GM03348 (cell line): ENCODE measurements at regions not wholly inside any gene's neighbourhood (a gene's known extent, or its start where the extent isn't known, plus 50 kb on each side); places are given as distances from the start of the nearest gene placed in this dataset.

Experiments used
- DNase-seq: peaks from one replicate; pipeline ENCODE4 v3.0.0; 2012; ENCODE audit warnings: low spot score

- DNase-seq = no peak
Measured at GRCh38 chr2:207449642-207450165, 80.1 kb upstream of the CREB1 start.

GRCh38 chr2:207450186-207450585 is 79.6 kb upstream of the CREB1 start:
- no peak for DNase-seq

- no peak for DNase-seq
Measured at GRCh38 chr2:207458582-207458981, 71.2 kb upstream of the CREB1 start.

DNA sequence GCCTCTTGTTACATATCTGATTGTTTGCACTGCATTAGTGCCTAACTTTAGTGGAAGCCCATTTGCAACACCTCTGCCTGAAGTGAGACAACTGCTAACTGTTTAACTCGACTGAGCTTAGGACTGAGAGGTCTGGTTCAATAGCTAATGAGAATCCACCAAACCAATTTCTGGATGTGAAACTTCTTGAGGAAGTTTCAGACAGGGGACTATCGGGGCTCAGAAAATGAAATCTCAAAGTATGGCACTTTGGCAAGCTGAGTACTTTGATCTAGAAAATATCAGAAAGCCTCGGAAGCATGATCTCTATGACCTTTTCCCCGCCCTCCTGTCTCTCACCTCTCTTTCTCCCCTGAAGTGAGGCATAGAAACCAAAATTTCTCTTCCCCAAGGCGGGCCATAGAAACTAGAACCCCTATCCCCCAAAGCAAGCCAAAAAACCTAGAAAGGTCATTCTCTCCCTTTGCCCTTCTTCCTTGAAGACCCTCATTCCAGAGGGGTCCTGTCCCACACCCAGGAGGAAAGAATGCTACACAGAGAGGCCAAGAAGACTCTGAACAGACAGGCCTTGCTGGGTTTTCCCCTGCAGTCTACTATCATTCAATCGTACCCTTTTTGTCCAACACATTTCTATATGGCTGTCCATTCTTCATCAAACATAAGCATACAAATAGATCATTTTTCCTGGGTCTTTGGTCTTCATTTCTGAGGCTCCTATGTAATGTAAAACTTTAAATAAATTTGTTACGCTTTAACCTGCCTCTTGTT is 69.6 kb upstream of the CREB1 start:
- no peak for DNase-seq

DNA sequence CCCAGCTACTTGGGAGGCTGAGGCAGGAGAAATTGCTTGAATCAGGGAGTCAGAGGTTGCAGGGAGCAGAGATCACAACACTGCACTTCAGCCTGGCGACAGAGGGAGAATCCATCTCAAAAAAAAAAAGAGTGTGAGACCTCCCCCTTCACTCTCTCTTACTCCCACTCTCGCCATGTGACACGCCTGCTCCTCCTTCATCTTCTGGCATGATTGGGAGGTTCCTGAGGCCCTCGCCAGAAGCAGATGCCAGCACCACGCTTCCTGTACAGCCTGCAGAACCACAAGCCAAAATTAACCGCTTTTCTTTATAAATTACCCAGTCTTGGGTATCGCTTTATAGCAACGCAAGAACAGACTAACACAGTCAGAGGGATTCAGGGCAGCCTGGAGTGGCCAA is 66.3 kb upstream of the CREB1 start:
- no peak for DNase-seq

DNA sequence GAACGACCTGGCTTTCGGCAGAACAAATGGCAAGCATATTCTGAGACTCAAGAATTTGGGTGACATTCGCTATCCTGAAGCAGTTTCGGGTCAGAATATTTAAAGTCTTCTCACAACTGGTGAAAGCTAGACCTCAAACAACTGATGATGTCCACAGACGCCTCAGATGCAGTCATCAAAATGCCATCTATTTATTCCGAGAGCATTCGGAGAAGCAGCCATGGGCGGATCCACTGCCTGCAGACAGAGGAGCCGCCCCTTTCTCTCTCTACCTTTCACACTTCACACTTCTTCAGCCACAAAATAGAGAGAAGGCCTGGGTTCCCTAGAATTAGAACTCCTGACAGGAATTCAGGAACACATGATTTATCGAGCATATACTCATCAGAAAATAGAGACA is 65.8 kb upstream of the CREB1 start:
- DNase-seq = no peak

DNA sequence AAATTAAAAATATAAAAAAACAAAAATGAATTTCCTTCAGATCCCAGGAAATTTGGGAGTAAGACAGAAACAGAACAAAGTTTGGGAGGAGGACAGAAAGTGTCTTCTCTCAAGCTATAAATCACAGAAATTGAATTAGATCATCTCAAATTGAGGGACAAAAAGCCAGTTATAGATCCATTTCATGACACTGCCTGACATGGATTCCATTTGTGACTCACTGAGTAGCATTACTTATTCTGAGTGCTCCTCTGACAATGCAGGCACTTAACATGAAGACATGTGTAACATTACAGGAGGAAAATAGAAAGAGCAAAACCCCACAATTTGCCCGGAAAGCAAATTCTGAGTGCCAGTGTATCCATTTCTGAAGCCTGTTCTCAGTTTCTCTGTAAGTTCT is 63.9 kb upstream of the CREB1 start:
- DNase-seq = peak; percentile 28

- peak; percentile 80 for DNase-seq
Measured at GRCh38 chr2:207467716-207468347, 61.9 kb upstream of the CREB1 start.

DNA sequence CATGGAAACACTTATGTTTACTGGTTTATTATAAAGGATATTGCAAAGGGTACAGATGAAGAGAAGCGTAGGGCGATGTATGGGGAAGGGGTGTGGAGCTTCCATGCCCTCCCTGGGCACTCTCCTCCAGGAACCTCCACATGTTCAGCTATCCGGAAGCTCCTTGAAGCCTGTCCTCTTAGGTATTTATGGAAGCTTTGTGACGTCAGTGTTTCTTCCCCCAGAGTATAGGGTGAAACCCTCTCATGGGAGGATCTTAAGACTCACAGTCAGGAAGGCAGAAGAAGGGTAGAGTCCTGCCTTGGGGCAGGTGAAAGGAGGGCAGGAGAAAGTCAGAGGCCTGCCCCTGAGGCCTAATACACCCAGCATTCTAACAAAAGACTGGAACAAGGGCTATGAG is 61.3 kb upstream of the CREB1 start:
- DNase-seq = no peak

GRCh38 chr2:207469451-207469850 is 60.3 kb upstream of the CREB1 start:
- no peak for DNase-seq

- DNase-seq = no peak
Measured at GRCh38 chr2:207469943-207470729, 59.6 kb upstream of the CREB1 start.

DNA sequence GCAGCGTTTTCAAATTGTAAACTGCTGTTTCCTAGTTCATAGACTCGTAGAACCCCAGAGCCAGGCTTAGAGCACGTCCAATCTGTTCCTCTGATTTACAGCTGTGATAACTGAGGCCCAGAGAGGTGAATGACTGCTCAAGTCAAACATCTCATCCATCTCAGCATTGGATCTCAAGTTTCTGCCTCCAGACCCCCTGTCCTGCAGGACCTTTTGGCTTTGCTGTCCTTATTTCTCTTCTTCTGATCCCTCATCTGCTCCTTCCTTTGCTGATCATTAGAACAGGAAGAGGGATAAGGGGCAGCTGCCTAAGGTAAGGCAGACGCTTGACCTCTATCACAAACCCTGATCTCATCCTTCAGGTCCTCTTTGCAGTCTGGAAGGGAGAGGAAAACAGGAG is 58.5 kb upstream of the CREB1 start:
- DNase-seq = no peak

DNA sequence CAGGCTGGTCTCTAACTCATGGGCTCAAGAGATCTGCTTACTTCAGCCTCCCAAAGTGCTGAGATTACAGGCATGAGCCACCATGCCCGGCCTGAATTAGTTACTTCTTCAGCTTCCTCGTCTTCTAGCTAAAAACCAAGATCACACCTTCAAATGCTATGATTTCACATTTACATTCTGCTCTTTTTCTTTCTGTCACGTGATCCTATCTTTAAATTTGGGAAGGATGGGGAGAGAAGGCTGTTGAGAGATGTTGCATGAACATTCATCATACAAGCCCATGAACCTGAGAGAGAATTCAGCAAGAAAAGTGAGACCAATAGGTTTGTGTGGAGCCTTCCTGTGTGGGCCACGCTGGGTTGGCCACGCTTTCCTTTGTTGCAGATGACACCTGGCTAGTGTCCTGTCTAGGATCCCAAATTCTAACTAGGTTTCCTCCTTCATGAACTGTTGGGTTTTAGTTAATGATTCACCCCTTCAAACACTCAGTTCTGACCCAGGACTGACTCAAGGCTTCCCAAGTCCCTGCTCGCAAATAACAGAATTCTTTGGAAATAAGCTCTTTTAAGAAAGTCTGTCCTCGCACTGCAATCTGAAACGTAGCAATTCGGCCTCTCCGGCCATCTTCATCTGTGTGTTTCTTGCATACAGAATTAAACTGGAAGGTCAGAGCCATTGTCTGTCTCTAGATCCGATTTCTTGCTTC is 57.3 kb upstream of the CREB1 start:
- no peak for DNase-seq

DNA sequence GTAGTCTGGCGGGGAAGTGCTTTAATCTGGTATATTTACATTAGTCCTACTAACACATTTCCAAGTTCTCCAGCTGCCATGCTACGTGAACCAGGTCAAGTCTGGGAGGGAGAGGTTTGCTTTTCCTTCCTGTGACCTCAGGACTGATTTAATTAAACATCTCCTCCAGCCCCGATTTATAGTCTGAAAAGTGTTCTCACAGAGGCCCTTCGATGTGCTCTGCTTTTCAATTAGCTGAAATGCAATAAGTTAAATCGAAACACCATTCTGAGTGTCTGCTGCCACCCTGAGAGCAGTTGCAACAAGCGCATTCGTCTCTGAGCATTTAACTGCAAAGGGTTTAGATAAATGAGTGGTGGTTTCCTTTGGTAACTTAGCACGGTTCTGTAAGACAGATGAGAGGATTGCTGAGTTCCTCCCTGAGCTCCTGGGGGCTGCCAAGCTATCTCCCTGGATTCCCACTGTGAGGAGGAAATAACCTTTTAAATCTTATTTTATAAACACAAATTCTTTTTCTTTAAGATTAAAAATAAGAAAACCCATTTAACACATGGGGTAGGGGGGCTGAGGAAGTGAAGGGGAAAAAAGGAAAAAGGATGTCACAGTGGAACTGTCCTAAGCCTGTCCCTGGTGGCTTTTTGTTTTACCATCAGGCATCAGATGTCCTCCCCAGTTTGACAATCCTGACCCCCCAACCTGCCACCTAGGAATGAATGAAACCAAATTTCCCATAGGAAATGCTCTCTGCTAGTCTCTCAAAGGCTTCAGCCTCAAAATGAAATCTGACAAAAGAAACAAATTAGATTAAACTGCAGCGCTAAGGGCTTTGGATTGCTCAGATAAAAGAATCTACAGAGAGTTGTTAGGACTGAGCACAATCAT is 56.5 kb upstream of the CREB1 start:
- peak; percentile 67 for DNase-seq

DNA sequence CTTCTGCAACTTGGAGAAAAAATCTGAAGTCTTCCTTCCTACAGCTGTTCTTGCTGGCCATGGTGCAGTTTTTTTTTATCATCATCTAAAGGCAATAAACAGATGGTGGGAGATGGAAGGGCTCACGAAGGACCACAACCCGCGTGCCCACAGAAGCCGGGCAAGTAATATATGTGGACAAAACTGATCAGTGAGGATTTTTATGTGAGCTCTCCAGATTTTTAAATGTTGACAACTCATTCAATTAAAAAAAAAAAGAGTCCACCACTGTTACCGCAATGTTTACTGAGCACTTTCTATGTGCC is 55.9 kb upstream of the CREB1 start:
- no peak for DNase-seq

DNA sequence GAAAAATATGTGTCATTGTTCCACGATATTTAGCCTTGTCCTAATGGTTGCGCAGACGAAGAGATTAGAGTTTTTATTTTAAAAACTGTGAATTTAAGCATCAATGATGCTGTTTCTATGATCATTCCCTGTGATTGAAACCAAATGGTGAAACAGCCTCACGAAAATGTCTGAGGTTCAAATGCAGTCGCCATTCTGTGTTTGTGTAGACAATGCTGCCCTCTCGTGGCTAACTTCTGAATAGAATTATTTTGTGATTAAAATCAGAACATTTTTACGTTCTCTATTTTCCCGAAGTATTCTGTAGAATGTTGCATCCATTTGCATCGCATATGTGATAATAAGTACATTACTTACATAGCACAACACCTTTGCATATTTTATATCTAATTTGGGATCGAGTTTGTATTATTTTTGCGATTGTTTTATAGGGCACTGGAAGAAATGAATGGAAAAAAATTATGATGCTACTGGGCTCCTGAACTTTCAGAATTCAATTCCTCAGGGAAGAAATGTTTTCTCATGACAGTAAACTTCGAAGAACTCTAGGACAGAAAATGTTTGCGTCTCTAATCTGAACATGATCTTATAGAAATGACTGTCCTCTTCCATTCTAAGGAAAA is 54.8 kb upstream of the CREB1 start:
- peak; percentile 61 for DNase-seq

- no peak for DNase-seq
Measured at GRCh38 chr2:207475546-207475945, 54.2 kb upstream of the CREB1 start.

DNA sequence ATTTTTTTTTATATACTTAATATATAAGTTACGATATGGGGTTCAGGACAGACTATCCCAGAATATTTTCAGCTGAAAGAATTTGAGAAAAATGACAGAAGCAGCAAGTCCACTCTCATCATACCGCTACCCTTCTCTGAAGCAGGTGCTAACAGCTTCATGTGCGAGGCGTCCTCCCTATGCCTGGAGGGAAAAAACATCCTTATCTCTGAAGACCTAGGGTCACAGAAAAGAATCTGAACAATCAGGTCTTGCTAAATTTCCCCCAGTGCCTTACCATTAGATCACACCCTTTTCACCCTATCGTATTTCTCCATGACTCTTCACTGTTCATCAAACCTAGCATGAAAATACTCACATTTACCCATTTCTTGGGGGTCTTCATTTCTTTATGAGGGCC is 51.9 kb upstream of the CREB1 start:
- no peak for DNase-seq

DNA sequence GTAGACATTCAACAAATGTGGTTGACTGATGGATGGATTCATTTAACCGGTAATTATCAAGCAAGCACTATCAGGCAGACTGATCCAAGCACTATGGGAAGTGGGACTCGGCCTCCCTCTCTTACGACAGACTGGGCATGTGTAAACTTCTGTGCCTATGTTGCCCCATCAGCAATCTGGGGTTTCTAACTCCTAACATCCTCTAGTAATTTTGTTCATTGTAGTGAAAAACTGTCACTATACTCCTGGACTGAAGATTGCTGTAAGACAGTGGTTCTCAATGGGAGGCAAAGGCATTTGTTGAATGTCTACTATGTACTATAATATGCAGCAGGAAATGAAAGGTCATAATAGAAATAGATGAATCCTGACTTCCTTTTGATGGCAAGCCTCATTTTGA is 51.2 kb upstream of the CREB1 start:
- no peak for DNase-seq

DNA sequence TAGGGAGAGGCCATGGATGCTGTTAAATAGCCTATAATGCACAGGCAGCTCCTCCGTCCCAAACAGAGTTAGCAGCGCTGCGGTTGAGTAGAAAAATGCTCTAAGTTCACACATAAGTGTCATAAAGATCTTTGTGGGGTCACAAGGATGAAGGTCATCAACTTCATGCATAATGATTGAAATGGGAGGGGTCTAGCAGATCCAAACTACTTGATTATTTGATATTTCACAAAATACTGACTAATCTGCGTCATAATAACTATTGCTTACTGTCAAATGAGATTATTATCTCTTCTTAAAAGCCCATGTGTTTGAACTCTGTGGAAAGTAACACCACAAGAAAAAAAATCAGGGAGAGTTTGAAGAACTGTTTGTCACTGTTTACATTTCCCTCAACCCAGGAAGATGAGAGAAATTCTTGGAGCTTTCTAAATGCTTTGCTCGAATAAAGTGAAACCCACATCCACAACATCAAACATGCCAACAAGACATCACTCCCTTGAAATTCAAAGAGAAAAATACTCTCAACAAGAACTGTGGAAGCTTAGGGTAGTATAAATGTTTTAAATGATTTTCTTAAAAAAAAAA is 50.5 kb upstream of the CREB1 start:
- no peak for DNase-seq
